DMS153 (cell line): ENCODE measurements at regions not wholly inside any gene's neighbourhood (a gene's known extent, or its start where the extent isn't known, plus 50 kb on each side); places are given as distances from the start of the nearest gene placed in this dataset.

Experiments
- DNase-seq: peaks from one replicate; lab custom pipeline; 2025; lab: John Stamatoyannopoulos, UW

DNA sequence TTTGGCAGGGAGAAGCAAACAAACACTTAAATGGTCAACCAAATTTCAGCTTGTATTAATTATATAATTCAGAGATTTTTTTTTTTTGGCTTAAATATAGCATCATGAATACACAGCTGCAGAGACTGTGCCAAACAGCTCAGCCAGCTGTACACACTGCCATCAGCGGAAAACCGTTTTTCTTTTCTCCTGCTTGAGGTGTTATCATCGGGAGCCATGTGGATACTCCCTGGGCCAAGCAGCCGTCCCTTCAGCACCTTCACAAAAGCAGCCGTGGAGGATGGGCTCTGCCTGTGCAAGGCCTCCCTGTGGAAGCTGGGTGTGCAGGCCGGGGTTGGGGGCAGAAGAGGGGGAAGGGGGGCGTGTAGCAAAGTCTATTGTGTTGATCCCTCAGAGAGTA, 85.0 kb downstream of the NUF2 start:
- peak; percentile 14 for DNase-seq

DNA sequence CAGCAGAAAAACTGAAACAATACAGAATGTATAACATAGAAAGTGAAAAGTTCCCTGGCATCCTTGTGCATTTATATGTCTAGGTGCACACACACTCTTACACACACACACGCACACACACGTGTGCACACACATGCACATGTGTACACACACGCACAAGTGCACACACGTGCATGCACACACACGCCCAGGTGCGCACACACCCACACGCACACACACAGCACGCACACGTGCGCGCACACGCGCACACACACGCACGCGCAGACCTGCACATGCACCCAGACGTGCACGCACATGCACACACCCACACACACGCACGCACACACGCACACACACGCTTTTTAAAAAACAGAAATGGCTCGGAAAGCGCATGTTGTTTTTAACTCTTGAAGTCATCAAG, 86.5 kb downstream of the NUF2 start:
- DNase-seq, result no peak

DNA sequence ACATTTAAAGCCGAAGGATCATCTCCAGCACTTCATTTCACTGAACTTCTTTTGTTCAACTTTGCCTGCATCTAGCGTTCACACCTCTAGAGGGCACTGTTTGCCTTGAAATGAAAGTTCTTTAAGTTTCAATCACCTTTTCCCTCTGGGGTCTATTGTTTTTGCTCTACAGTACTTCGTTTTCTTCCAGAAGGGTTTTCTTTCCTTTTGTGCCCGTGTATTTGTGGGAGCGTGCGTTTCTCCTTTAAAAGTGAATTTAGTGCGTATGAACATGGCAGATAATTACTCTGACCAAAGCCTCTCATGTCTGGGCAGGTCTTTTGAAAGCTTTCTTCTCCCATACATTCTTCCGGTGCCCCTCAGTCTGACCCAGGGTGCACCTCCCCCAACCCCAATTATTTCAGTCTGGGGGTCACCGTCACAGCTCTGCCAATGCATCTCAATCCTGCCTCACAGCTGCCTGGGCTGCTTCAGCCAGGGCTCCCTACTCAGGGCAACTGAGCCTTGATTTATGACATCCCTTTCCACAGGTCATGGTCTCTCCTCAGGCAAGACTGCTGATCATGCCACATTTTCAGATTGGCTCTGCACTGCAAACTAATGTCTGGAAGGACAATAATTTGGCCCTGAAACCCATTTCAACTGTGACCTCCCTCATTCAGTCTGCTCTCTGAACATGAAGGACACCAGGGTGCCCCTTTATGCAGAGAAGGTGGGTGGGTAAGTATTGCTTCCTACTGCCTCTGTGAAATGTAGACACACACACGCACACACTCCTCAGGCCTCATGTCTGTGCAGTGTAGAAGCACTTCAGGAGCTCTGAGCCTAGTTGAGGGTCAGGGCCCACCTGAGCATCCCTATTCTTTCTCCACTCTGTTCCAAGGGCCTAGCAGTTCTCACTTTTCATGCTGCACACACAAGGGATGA, 88.6 kb downstream of the NUF2 start:
- DNase-seq, result peak; percentile 83

DNA sequence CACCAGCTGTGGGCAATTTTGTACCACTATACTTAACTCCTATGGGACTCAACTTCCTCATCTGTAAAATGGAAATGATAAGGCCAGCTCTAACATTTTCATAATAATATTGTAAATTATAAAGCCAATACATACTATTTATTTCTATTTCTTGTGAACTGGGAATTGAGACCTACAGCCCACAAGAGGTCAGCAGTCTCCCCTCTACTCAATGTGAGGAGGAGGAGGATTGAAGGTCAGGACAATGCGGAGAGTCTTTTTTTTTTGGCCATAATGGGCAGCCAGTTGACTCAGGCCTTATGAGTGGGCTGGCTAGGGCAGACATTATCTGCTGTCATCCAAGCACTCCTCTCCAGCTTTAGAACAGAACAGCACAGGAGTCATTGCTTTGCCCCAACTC, 90.5 kb downstream of the NUF2 start:
- no peak for DNase-seq

DNA sequence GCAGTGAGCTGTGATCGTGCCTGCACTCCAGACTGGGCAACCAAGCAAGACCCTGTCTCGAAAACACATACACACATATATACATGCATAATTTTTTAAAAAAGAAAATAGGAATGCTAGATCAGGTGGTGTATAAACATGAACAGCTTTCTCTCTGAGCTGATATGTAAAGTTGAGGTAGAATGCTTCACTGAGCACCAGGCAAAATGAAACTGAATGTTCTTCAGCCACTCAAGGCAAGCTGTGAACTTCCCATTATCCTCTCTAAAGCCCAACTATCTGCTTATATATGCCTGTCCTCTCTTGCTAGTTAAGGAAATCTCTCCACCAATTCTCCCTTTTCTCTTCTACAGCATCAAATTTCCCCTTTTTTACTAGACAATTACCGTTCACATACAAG, 93.0 kb downstream of the NUF2 start:
- DNase-seq, result no peak

DNA sequence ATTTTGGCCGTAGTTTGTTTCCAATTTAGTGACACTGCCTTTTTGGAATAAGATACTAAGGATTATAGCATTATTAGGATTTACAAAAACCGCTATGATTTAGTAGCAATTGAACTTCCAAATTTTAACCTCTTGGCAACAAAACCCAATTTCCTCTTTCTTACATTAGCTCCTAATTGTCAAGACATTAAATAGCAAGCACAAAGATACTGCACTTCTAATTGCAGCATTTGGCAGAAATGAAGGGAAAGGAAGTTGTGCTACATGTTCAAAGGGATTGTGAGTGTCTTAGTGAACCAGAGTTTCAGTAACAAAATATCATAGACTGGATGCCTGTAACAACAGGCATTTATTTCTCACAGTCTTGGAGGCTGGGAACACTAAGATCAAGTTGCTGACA, 99.9 kb downstream of the NUF2 start:
- no peak for DNase-seq

DNA sequence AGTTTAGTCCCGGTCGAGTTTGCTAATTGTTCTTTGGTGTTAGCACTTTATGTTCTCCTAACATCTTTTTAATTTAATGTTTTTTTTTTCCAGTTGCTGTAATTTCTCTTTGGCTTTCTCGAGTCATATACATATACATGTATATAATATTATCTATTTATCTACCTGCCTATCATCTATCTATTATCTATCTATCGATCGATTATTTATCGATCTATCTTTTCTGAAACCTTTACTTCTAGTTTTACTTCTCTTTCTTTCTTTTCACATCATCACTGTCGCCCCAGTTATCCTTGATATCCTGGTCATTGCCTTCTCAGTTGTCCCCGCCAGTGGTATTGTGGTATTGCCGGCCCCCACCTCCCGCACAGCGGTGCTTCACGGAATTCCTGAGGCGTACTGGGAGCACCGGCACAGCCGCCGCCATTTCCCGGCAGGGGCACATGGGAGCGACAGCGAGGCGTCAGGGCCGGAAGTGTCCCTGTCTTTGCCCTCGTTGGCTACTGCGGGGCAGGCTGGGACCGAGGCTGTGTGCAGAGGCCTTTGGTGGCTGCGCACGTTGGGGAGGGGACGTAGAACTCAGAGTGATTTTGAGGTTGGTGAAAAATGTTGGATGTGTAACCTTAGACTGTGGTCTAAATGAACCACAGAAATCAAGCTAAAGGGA, 101.1 kb downstream of the NUF2 start:
- no peak for DNase-seq

DNA sequence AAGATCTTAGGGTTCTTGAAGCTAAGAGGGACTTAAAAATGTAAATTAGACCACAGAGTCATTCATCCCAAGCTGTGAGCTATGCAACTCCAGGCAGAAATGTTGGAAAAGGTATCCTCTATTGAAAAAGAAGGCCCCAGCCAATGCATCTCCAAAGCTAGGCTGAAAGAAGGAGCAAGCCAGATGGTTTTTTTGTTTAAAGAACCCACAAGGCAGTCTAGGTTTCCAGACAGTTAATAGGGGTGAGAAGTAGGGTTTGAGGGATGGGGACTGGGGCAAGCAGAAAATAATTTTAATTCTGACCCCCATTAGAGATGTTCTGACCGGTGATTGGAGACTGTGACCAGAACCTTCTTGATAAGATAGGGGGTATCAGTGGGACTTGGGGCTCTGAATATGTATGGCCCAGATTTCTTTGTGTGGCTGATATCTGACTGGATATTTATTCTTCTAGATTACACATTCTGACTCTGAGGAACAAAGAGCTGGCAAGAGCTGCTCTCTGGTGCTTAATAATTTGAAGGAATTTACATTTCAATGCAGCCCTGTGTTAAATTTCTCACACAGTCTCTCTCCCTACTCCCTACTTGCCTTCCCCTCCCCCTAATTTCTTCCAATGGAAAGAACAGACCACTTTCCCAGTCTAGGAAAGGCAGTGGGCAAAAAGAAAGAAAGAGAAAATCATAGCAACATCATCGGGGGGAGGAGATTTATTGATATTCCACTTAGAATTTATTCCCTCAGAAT, 104.9 kb downstream of the NUF2 start:
- no peak for DNase-seq

DNA sequence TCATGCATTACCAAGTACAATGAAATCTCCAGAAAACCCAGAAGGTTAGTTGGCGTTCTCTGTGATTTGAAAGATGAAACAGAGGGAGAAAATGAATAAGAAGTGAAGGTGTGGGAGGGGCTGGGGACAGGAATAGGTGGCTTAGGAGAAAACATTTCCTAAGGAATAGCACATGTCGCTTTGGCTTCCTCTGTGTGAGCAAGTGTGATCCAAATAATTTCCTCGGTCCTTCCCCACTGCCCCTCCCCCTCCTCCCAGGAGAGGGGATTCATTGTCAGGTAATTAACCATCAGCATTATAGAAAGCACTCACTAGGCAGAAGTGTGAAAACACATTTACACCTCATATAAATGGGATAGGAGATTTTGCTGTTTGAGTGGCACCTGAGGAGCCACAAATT, 105.5 kb downstream of the NUF2 start:
- no peak for DNase-seq

DNA sequence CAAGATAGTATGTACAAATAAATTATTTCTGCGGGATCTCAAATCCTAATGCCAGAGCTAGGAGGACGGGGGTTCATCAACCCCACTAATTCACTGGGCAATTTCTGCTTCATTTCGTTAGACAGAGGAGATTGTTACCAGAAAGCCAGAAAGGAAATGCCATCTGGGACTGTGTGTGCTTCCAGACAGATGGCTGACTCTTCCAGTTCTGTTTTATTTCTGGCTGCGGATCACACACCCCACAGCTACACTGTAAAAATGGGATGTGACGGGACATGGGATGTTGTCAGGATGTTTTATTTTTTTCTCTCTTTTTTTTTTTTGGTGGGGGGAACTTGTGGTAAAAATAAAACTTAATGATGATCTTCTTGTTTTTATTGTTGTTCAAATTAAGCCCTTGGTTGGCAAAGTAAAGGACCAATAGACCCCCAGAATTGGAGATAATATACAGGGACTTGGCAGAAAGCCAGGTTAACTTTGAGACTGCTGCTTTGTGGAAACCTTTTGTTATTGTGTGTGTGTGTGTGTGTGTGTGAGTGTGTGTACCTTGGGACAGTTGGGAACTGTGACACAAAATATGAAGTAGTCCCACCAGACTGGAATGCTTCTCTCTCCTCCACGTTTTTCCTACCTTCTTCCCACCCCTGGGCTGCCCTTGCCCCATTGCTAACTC, 114.5 kb downstream of the NUF2 start:
- DNase-seq, result no peak

DNA sequence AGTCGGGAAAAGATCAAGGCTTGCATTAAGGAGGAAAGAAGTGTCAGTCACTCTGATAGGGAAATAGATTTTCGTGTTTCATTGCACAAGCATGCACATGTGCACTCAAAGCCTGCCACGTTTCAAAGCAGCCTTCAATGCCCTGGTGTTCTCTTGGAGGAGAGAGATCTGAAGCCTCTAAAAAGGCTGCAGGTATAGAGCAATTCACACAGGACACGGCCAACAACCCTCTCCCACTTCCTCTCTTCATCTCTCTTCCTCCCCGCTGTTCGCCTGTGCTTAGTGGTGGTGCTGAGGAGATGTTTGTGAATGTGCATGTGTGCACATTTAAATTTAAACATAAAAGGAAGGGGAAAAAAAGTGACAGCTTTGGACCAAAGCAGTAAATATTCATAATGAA, 117.7 kb downstream of the NUF2 start:
- no peak for DNase-seq

DNA sequence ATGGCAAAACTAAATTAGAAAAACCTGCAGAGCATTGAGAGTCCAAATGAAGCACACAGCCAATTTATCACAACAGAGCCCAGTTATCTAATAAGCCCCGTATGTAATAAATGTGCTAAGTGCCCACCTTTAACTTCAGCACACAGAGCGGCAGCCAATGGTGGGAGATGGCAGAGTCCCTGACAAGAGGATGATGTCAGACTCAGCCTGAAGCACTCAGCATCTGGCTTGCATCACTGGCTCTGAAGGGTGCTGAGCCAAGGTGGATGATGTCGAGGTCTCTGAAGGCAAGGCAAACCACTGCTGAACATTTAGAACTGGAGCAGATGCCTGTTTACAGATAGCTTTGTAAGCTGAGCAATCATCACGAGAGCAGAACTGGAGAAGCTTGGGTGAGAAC, 118.3 kb downstream of the NUF2 start:
- DNase-seq, result no peak

DNA sequence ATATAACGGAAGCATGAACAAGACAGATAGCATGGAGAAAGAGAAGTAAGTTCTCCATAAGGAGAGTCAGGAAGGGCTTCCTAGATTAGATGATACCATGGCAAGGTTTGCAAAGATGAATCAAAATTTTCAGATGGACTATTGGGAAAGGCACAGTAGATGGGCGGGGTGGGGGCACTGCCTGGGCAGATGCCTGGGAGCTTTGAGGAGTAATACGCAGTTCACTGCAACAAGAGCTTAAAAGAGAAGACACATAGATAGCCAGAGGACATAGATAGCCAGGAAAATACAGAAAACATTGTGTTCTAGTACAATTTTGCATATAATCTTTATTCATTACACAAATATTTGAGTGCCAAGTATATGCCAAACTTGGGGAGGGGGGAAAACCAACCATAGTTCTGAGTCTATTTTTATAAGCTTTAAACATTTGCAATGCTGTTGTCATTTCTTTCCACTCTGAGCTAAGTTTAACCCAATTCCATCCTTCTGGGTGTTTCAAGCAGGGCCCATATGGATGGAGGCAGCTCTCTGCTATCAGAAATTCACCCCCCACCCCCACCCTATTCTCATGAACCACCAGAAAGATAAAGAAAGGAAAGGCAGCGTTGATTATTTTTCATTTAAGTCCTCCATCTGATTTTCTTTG, 120.6 kb downstream of the NUF2 start:
- no peak for DNase-seq

DNA sequence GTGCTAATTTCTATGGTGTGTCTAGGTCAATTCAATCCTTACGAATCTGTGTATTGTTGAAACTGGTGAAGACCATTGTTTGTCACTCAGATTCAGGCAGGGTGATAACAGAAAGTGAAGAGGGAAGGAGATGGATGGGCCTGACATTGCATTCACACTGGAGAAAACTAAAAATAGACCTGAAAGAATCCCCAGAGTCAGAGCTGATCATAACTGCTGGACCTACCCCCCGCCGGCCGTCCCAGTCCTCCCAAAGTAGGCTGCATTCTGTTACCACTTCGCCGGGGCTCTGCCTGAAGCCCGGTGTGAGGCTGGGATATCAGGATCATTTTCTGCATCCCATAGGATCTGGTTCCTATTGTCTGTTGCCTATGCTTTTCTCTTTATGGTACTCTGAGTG, 121.1 kb downstream of the NUF2 start:
- DNase-seq, result peak; percentile 57

DNA sequence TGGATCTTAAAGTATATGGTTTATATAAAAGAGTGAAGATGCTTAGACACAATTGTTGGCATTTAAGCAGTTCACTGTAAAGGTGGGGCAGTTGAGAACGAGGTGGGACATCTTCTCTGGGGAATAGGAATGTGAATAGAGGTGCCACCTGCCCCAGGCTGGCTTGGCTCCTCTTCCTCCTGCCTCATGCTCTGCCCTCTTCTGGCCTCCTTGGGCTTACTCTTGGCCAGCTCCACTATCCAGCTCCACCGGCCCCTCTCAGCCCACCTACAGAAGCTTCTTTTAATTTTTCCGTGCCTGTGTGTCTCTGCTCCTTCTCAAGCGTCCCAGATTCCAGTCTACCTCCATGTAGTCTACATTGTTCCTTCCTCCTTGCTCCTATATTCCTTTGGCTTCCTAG, 122.1 kb downstream of the NUF2 start:
- no peak for DNase-seq

DNA sequence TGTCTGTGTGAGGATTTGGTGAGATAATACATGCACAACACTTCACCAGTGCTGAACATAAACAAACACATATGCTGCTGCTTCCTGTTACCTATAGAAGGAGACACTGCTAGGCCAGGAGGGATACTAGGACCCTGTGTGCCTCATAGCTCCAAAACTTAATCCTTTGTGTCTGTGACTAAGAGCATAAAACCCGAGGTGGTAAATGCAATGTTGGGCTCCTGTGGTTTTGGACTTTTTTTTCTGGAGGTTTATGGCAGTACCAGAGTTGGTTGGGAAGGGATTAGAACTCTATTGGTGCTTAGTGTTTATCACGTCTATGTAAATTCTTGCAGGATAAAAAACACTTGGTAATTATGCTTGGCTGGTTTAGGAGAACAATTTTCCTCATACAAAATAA, 122.9 kb downstream of the NUF2 start:
- no peak for DNase-seq

DNA sequence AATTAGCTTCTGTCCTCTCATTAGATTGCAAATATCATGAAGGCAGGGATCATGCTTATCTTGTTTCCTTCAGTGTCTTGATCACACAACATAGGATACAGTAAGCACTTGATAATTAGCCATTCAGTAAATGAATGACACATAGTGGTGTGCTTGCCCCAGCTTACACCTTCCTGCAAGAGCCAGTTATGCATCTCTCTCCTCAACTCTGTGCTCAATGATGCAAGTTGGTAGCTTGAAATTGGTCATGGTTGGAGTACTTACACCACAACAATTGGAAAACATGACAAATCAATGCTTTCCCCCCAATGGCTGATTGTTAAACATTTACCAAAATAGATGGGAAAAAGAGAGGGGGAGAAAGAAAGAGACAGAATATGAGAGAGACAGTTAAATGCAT, 129.2 kb downstream of the NUF2 start:
- DNase-seq, result no peak

DNA sequence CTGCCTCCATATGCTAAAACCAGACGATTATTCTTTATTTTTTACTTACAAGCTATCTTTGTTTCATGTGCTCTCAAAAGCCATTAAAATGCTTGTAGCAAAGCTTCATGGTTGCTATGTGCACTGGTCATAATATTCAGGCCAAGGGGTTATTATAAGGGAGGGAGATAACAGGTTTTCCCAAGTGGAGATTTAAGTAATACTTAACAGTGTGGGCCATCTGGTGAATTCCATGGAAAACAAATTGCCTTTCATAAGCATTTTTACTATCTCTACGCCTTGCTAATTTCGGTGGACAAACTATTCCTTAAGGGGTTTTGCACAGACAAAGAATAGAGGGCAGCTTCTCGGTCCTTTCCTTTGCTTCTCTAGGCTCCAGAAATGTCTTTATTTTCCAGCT, 137.8 kb downstream of the NUF2 start:
- DNase-seq, result no peak

DNA sequence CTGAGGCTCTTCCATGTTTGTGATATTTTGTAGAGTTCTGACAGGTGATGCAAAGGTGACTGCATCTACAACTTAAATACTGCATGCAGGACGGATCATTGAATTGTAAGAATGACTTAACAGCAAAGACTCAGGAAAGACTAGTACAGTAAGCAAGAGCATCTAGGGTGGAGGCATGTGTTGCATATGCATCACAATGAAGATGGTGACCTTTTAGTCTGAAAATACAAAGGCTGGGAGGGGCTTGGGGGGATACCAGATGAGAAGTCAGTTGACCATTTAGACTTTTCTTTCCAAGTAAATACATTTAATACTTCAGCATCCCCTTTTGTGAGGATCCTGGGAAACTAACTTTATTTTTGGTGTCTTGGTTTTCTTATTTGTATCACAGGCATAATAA, 145.5 kb downstream of the NUF2 start:
- DNase-seq, result no peak

DNA sequence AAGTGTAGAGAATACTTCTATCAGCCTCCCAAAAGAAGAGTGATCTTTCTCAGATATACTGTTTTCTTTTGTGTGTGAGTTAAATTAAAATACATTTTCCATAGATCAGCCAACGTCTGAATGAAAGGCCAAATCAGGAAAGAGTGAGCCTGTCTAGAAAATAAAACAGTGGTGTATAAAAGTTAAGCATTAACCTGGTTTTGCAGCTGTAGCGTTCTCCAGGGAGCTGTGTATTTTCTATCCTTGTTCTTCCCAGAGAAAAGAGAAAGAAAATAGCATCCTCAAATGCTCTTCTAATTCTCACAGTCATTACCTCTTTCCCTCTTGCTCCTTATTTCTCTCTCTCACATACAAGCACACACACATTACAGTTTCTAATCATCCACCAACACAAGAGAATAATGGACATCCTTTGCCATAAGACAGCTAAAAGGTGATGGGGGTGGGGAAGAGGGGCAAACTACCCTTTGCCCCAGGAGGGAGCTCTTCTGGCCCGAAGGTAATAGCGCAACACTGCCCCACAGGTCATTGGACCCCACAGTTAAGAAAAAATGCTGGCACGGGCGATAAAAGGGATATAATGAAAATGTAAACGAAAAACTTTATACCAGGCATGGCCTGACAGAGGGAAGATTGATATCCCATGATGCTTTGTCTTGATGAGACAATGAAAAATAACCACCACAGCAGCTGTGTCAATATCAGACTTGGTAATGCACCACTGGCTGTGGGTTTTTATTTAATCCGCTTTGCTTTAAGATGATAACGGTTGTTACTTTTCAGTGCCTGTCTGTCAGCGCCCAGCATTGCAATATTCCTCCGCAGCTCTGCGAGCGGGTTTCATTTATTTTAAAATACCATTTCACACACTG, 150.3 kb downstream of the NUF2 start:
- DNase-seq, result peak; percentile 99
